GM13976 (cell line): ENCODE measurements at regions not wholly inside any gene's neighbourhood (a gene's known extent, or its start where the extent isn't known, plus 50 kb on each side); places are given as distances from the start of the nearest gene placed in this dataset.

Source experiments
- DNase-seq: peaks from one replicate; pipeline ENCODE4 v3.0.0; 2012; ENCODE audit warnings: low spot score
- CTCF ChIP-seq: IDR thresholded peaks from 2 replicates; pipeline ENCODE4 v1.5.1; 2012; ENCODE audit warnings: borderline replicate concordance, mild to moderate bottlenecking; ENCODE audit not compliant: insufficient read depth; ENCODE audit errors: extremely low read depth, missing control alignments, control extremely low read depth
- in situ Hi-C: fragments of 300-500 bp; cut with MboI; formaldehyde crosslinking; loops from one replicate; pipeline ENCODE4 v1.12.0; 2022; ENCODE audit warnings: low sequenced_read_pairs, mixed read lengths, inconsistent platforms; ENCODE audit not compliant: unreplicated experiment

DNA sequence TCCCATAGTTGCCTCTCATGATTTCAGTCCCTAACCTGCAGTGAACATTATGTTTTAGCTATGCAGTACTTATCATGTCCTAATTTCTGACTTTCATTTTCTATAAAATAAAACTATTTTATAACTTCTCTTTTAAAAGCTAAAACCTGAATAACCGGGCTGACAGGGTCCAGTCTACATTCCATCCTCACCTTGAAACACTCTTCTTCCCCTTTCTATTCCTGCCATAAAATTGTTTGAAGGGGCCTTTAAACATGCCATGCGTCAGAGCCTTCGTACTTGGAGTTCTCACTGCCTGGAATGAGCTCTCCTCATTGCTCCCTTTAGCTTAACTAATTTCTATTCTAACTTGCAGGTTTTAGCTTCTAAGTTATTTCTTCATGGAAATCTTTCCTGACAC lies 143.0 kb upstream of the PRLR start:
- TF ChIP-seq CTCF = no peak
- in situ Hi-C loops = no loop called here
- DNase-seq = no peak

DNA sequence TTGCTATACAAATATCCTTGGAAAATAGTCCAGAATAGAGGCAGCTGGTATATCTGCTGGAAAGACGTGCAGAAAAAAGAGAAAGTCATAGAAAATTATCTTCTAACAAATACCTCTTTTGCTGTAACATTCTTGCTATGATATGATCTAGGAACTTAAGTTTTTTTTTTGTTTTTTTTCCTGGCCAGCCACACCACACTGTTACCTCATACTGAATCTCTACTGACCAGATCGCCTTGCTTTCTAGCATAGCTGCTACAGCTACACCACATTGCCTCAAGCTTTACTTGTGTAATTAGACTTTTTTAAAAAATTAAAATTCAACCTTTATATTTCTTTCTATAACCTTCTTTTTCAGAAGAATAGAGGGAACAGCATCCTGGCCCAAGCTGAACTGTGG lies 142.2 kb upstream of the PRLR start:
- no peak for DNase-seq
- in situ Hi-C loops = no loop called here
- no peak for TF ChIP-seq CTCF

- in situ Hi-C loops = no loop called here
- no peak for DNase-seq
- TF ChIP-seq CTCF = no peak
Measured at GRCh38 chr5:35371951-35372426, 141.7 kb upstream of the PRLR start.

DNA sequence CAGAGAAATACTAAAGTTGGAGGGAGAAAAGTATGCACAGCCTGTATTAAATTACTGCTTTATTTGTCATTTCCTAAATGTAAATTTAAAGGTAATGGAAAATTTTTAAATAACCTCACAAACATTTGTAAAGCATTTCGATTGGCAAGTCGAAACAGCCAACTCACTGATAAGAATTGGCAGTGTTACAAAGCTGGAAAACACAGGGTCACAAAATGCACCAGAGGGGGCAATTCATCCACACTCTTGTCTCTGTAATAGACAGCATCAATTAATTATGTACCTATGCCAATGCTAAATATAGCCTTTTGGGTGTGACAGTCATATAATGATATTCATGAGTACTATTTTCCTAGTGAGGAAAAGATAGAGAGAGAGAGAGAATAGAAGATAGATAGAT lies 140.6 kb upstream of the PRLR start:
- in situ Hi-C loops = no loop called here
- DNase-seq = no peak
- TF ChIP-seq CTCF = no peak

- no peak for DNase-seq
- in situ Hi-C loops = no loop called here
- TF ChIP-seq CTCF = no peak
Measured at GRCh38 chr5:35369965-35370790, 139.9 kb upstream of the PRLR start.

- in situ Hi-C loops = no loop called here
- no peak for TF ChIP-seq CTCF
- DNase-seq = no peak
Measured at GRCh38 chr5:35367526-35367925, 137.2 kb upstream of the PRLR start.
